Nephron (organoid): ENCODE measurements at regions not wholly inside any gene's neighbourhood (a gene's known extent, or its start where the extent isn't known, plus 50 kb on each side); places are given as distances from the start of the nearest gene placed in this dataset.
"Not testable (repeated sequence)": the region's sequence is repeated elsewhere in the genome, so short reads cannot be mapped to it uniquely, and the experiment has no call there.

ENCODE experiments used
- H3K27ac Mint-ChIP-seq, 3 experiments: 2 replicates each; pipeline ENCODE4 v1.8.0; 2020; ENCODE audit warnings: mixed read lengths in 3 of 3, mild to moderate bottlenecking in 2 of 3, moderate library complexity in 1 of 3
- H3K27me3 Mint-ChIP-seq: 2 replicates; pipeline ENCODE4 v1.8.0; 2021; ENCODE audit warnings: low read depth, mild to moderate bottlenecking, moderate library complexity, mixed read lengths
- H3K36me3 Mint-ChIP-seq: 2 replicates; pipeline ENCODE4 v1.8.0; 2020; ENCODE audit warnings: low read depth, mixed read lengths
- H3K4me1 Mint-ChIP-seq: 2 replicates; pipeline ENCODE4 v1.8.0; 2020; ENCODE audit warnings: mixed read lengths
- H3K4me3 Mint-ChIP-seq, 3 experiments: 2 replicates each; pipeline ENCODE4 v1.8.0; 2020; ENCODE audit warnings: mild to moderate bottlenecking in 3 of 3, mixed read lengths in 3 of 3, moderate library complexity in 2 of 3
- H3K9me3 Mint-ChIP-seq: 2 replicates; pipeline ENCODE4 v1.8.0; 2020; ENCODE audit warnings: mixed read lengths
- CTCF ChIP-seq, 3 experiments: fragments of 200-600 bp; sonication (generic); IDR thresholded peaks; one replicate each; pipeline ENCODE4 v1.5.0; 2021; ENCODE audit warnings: antibody characterized with exemption in 3 of 3; ENCODE audit not compliant: unreplicated experiment in 3 of 3

GRCh38 chr2:95719473-95720060 lies 127.8 kb downstream of the TRIM43 start:
- Mint-ChIP-seq H3K27ac (no peak overlapping the region), H3K36me3 (no peaks in the 10 kb centered on the region), H3K27me3 (peaks cover 19% of the 10 kb centered on the region), H3K9me3 (no peaks in the 10 kb centered on the region), H3K4me1 (peaks cover 6% of the 10 kb centered on the region), H3K4me3 (no peak overlapping the region)
- TF ChIP-seq CTCF (IDR thresholded peaks at IDR 0.05; ENCODE audit: unreplicated experiment in 3 of 3): no peak

DNA sequence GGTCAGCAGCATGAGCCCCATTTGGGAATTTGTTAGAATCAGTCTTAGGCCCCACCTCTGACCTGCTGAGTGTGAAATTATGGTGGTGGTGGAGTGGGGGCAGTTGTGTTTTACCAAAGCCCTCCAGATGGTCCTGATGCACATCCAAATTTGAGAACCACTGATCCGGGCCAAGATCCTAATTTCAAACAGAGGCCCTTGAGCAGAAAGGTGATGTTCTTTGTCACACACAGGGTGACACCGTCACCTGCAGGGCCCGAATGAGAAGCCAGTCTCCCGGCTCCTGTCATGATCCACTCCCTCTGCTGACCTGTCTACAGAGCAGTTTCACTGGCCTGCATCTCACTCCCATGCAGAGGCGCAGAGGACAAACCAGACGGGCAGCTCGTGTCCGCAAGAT lies 129.9 kb downstream of the TRIM43 start:
- TF ChIP-seq CTCF (IDR thresholded peaks at IDR 0.05; ENCODE audit: unreplicated experiment in 3 of 3): no peak
- H3K27ac Mint-ChIP-seq: no peak overlapping the region
- no peaks in the 10 kb centered on the region for H3K9me3 Mint-ChIP-seq
- H3K4me1 Mint-ChIP-seq: peaks cover 6% of the 10 kb centered on the region
- peaks cover 19% of the 10 kb centered on the region for H3K27me3 Mint-ChIP-seq
- H3K36me3 Mint-ChIP-seq: no peaks in the 10 kb centered on the region
- H3K4me3 Mint-ChIP-seq: no peak overlapping the region

- Mint-ChIP-seq H3K9me3 (no peaks in the 10 kb centered on the region), H3K4me1 (peaks cover 2% of the 10 kb centered on the region), H3K27me3 (peaks cover 19% of the 10 kb centered on the region), H3K4me3 (no peak overlapping the region), H3K36me3 (no peaks in the 10 kb centered on the region), H3K27ac (no peak overlapping the region)
- no peak for TF ChIP-seq CTCF (IDR thresholded peaks at IDR 0.05; ENCODE audit: unreplicated experiment in 3 of 3)
These were observed 130.4 kb downstream of the TRIM43 start for GRCh38 chr2:95722131-95722697.

GRCh38 chr2:95723627-95724210 lies 131.9 kb downstream of the TRIM43 start:
- not testable (repeated sequence) for H3K4me1 Mint-ChIP-seq, H3K9me3 Mint-ChIP-seq, H3K4me3 Mint-ChIP-seq, H3K27ac Mint-ChIP-seq, H3K36me3 Mint-ChIP-seq
- peaks cover 15% of the 10 kb centered on the region for H3K27me3 Mint-ChIP-seq

GRCh38 chr2:95725191-95725590 lies 133.4 kb downstream of the TRIM43 start:
- not testable (repeated sequence) for H3K36me3 Mint-ChIP-seq, H3K4me3 Mint-ChIP-seq, H3K27ac Mint-ChIP-seq, H3K9me3 Mint-ChIP-seq, H3K4me1 Mint-ChIP-seq
- H3K27me3 Mint-ChIP-seq: peaks cover 15% of the 10 kb centered on the region

DNA sequence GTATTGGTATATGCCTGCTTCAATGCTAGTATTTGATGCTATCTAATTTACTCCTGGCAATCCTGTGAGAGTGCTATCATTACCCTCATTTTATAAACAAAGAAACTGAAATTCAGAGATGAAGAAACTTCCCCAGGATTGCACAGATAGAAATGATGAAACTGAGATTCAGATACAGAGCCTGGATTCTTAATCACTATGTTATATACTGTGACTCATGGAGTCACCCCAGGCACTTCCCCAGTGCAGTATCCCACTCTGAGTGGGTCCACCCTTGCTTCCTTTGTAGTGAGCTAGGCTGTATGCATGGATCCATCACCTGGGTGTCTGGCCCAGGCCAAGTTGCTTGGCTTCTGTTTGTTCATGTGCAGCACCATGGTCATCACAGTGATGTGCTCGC lies 133.9 kb downstream of the TRIM43 start:
- not testable (repeated sequence) for H3K9me3 Mint-ChIP-seq, H3K27ac Mint-ChIP-seq, H3K4me3 Mint-ChIP-seq, H3K36me3 Mint-ChIP-seq, H3K4me1 Mint-ChIP-seq
- peaks cover 17% of the 10 kb centered on the region for H3K27me3 Mint-ChIP-seq

DNA sequence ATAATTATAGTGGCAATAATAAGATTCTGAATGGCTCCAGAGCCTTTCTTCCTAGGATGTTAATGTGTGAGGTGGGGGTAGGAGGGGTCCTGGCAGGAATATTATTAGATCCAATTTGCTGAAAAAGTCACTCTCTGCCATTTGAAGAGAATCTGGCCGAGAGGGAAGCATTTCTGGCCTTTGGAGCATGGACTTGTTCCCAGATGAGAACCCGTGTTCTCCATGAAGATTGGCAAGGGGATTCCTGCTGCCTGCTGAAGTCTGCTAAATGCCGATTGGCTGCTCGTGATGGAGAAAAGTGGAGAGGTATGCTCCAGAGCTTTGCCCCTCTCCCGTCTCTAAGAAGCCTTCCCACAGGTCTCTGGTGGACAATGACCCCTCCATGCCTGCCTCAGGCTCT lies 135.6 kb downstream of the TRIM43 start:
- H3K36me3 Mint-ChIP-seq, H3K4me3 Mint-ChIP-seq, H3K9me3 Mint-ChIP-seq, H3K27ac Mint-ChIP-seq, H3K4me1 Mint-ChIP-seq: not testable (repeated sequence)
- H3K27me3 Mint-ChIP-seq: peaks cover 23% of the 10 kb centered on the region

- H3K36me3 Mint-ChIP-seq: no peaks in the 10 kb centered on the region
- H3K27me3 Mint-ChIP-seq: peaks cover 16% of the 10 kb centered on the region
- no peak overlapping the region for H3K27ac Mint-ChIP-seq
- no peaks in the 10 kb centered on the region for H3K9me3 Mint-ChIP-seq
- peak; percentile 64 to 74 (median 67) for TF ChIP-seq CTCF (IDR thresholded peaks at IDR 0.05; ENCODE audit: unreplicated experiment in 3 of 3)
- no peak overlapping the region for H3K4me3 Mint-ChIP-seq
- H3K4me1 Mint-ChIP-seq: no peaks in the 10 kb centered on the region
These were observed 137.2 kb downstream of the TRIM43 start for GRCh38 chr2:95728878-95729596.
